T-helper 17 cell (primary cell): ENCODE measurements at regions not wholly inside any gene's neighbourhood (a gene's known extent, or its start where the extent isn't known, plus 50 kb on each side); places are given as distances from the start of the nearest gene placed in this dataset.

Experiments used
- ATAC-seq: fragments of 150-1000 bp; cut with Tn5 transposase; 2 replicates; pipeline ENCODE4 v1.10.0; 2021; ENCODE audit warnings: mild to moderate bottlenecking, moderate library complexity
- DNase-seq, 3 donors: peaks; one replicate each; pipeline versions ENCODE4 v3.0.0 to v3.0.0-alpha.2; 2020 to 2021
- H3K9me3 ChIP-seq: one replicate; pipeline ENCODE4 v1.7.0; 2013; ENCODE audit warnings: low read length, mild to moderate bottlenecking; ENCODE audit not compliant: control insufficient read depth, poor library complexity, severe bottlenecking
- H3K27ac Mint-ChIP-seq: one replicate; pipeline ENCODE4 v1.8.0; 2022; ENCODE audit warnings: mild to moderate bottlenecking, moderate library complexity, mixed read lengths
- H3K27me3 Mint-ChIP-seq: one replicate; pipeline ENCODE4 v1.8.0; 2022; ENCODE audit warnings: mixed read lengths
- H3K36me3 Mint-ChIP-seq: one replicate; pipeline ENCODE4 v1.8.0; 2022; ENCODE audit warnings: low read depth, mixed read lengths
- H3K4me1 Mint-ChIP-seq: one replicate; pipeline ENCODE4 v1.8.0; 2022; ENCODE audit warnings: mild to moderate bottlenecking, mixed read lengths
- H3K4me3 Mint-ChIP-seq: one replicate; pipeline ENCODE4 v1.8.0; 2022; ENCODE audit warnings: mild to moderate bottlenecking, moderate library complexity, mixed read lengths

DNA sequence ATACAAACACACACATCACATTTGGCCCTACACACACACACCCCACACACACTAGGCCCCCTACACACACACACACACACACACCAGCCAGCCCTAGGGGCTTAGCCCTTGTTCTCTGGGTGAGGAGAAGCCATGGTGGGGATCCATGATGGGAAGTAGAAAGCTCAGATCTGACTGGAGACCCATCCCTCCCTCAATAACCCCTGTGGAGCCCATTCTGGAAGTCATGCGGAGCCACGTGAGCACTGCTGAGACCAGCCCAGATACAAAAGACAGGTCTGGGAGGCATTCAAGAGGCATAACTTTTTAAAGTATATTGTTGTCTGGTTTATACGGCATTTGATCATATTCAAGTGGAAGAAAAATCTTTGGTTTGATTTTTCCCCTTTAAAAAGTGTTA is 448.5 kb downstream of the SOX6 start:
- ATAC-seq (no peak), DNase-seq (no peak)
- H3K36me3 Mint-ChIP-seq, result no peaks in the 10 kb centered on the region

DNA sequence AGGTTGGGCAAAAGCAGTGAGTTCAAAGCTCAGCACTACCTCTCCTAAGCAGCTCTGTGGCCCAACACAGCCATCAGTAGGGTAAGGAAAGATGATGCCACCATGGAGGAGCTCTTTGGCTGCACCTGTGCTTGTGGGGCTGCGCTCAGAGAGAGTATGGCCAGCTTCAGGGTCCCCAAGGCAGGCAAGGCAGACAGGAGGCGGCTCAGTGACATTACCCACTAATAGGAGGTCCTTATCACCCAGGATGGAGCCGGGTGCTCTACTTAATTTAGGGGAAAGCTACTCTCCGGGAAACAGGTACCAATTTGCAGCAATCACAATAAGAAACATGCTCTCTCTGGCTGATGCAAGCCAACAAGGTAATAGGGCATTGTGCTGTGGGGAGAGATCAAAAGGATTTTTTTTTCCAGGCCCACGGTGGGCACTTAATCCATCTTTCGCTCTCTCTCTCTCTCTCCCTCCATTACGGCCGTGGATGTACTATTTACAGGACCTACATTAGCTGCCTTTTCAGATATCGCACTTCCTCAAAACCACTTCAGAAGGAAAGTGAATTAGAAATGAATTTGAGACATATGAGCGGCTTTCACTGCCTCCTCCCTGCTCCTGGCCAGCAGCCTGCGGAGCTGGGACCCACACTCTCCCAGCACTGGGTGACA is 446.3 kb downstream of the SOX6 start:
- H3K27ac Mint-ChIP-seq, result no peak overlapping the region
- no peaks in the 10 kb centered on the region for H3K9me3 ChIP-seq
- ATAC-seq (no peak), DNase-seq (no peak)
- H3K4me1 Mint-ChIP-seq, result no peaks in the 10 kb centered on the region
- H3K36me3 Mint-ChIP-seq, result no peaks in the 10 kb centered on the region
- H3K4me3 Mint-ChIP-seq, result no peak overlapping the region
- no peaks in the 10 kb centered on the region for H3K27me3 Mint-ChIP-seq

More for the DNA sequence above, 448.5 kb downstream of the SOX6 start:
- Mint-ChIP-seq H3K27me3 (no peaks in the 10 kb centered on the region), H3K27ac (no peak overlapping the region), H3K4me3 (no peak overlapping the region), H3K4me1 (no peaks in the 10 kb centered on the region)
- no peaks in the 10 kb centered on the region for H3K9me3 ChIP-seq

DNA sequence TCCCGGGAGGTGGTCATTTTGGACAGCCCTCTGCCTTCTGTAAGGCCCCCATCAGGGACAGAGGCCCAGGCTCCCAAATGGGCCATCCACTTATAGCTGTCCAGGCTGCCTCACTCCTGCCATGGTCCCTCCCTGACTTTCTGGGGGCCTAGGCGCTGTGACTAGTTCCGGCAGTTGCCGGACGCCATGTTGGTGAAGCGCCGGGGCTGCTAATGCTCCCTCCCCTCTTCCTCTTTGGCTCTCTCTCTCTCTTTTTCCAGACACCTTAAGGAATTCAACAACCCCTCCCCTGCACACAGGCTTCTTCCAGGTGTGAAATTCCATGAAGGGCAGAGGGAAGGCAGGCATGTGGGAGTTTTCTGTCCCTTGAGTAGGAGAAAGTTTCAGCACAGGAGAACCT is 445.6 kb downstream of the SOX6 start:
- Mint-ChIP-seq H3K27ac (no peak overlapping the region), H3K36me3 (no peaks in the 10 kb centered on the region), H3K4me3 (no peak overlapping the region), H3K27me3 (no peaks in the 10 kb centered on the region), H3K4me1 (no peaks in the 10 kb centered on the region)
- no peaks in the 10 kb centered on the region for H3K9me3 ChIP-seq
- ATAC-seq (no peak), DNase-seq (no peak)

DNA sequence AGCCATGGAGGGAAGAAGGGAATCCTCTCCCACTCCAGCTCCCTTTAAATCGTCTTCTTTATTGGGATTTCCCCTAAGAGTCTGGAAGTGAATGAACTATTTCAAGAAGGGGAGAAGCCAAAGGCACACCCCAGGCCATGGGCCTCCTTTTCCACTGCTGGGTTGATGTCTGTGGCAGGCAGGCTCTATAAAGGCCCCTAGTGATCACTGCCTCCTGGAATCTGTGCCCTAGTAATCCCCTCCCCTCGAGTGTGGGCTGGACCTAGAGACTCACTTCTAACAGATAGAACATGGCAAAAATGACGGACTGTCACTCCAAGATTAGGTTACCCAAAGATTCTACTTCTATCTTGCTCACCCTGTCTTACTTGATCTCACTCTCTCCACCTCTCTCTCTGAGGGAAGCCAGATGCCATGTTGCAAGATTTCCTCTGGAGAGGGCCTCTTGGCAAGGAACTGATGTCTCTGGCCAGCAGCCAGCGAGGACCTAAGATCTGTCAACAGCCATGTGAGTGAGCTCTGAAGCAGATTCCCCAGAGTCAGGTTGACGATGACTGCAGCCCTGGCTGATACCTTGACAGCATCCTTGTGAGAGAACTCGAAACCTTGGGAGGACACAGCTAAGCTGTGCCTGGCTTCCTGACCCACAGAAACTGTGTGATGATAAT is 444.8 kb downstream of the SOX6 start:
- no peak for DNase-seq
- H3K36me3 Mint-ChIP-seq, result no peaks in the 10 kb centered on the region
- H3K27me3 Mint-ChIP-seq, result no peaks in the 10 kb centered on the region

DNA sequence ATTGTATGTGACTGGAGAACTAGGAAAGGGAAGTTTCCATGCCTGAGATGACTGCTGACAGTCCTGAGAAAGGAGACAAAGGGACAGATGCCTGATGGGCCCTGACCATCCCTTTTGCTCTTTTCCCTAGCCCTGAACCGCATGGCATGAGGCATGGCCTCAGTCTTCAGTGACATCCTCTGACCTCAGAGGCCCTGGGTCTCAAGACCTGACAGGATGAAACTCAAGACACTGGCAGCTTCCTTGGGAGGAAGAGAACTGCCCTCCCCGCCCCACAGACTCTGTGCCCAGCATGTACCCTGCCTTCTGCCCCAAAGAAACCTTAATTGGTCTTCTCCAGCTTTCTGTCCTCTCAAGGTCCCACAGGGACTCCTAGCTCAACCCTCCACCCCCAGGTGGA is 444.1 kb downstream of the SOX6 start:
- H3K27ac Mint-ChIP-seq, result no peak overlapping the region
- ATAC-seq, result no peak
- no peak overlapping the region for H3K4me3 Mint-ChIP-seq
- H3K36me3 Mint-ChIP-seq, result no peaks in the 10 kb centered on the region
- no peak for DNase-seq
- no peaks in the 10 kb centered on the region for H3K4me1 Mint-ChIP-seq
- H3K27me3 Mint-ChIP-seq, result no peaks in the 10 kb centered on the region
- H3K9me3 ChIP-seq, result no peaks in the 10 kb centered on the region

More for the DNA sequence above, 444.8 kb downstream of the SOX6 start:
- Mint-ChIP-seq H3K4me3 (no peak overlapping the region), H3K27ac (no peak overlapping the region), H3K4me1 (no peaks in the 10 kb centered on the region)
- no peak for ATAC-seq
- no peaks in the 10 kb centered on the region for H3K9me3 ChIP-seq

DNA sequence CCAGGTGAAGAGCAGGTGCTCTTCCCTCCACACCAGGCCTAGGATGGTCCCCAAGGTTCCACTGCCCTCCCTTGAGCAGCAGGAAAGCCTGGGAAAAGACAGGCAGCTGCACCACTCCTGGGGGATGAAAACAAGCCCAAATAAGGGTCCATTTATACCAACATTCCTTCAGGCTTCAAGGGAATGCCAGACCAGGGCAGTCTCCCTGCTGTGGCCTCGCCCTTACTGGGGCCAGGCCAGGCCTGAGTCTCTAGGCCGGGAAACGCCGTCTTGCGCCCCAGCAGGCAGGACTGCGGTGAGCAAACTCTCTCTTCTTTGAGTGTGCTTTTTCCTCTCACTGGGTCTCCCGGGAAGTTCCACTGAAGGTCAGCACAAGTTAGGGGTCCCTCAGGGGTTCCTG is 443.5 kb downstream of the SOX6 start:
- no peaks in the 10 kb centered on the region for H3K27me3 Mint-ChIP-seq
- H3K27ac Mint-ChIP-seq, result no peak overlapping the region
- DNase-seq (no peak), ATAC-seq (no peak)
- no peaks in the 10 kb centered on the region for H3K9me3 ChIP-seq
- H3K36me3 Mint-ChIP-seq, result no peaks in the 10 kb centered on the region
- no peak overlapping the region for H3K4me3 Mint-ChIP-seq
- H3K4me1 Mint-ChIP-seq, result no peaks in the 10 kb centered on the region

DNA sequence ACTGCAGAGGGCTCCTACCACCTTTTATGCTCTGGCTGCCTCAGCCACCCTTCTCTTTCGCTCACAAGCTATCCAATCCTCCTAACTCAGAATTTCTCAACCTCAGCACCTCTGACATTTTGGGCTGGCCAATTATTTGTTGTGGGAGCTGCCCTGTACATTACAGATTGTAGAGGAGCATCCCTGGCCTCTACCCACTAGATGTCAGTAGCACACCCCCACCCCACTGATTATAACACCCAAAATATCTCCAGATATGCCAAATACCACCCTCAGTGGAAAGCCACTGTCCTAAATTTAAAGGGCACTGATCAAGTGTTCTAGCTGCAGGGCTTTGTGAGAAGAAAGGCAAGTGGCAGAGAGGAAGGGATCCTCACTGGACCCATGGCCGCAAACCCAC is 443.1 kb downstream of the SOX6 start:
- H3K36me3 Mint-ChIP-seq, result no peaks in the 10 kb centered on the region
- no peaks in the 10 kb centered on the region for H3K9me3 ChIP-seq
- no peak for DNase-seq
- no peak overlapping the region for H3K4me3 Mint-ChIP-seq
- no peak overlapping the region for H3K27ac Mint-ChIP-seq
- no peaks in the 10 kb centered on the region for H3K4me1 Mint-ChIP-seq
- peaks cover 3% of the 10 kb centered on the region for H3K27me3 Mint-ChIP-seq
- ATAC-seq, result no peak
